ENCODE measurements at regions not wholly inside any gene's neighbourhood (a gene's known extent, or its start where the extent isn't known, plus 50 kb on each side); places are given as distances from the start of the nearest gene placed in this dataset.

DNA sequence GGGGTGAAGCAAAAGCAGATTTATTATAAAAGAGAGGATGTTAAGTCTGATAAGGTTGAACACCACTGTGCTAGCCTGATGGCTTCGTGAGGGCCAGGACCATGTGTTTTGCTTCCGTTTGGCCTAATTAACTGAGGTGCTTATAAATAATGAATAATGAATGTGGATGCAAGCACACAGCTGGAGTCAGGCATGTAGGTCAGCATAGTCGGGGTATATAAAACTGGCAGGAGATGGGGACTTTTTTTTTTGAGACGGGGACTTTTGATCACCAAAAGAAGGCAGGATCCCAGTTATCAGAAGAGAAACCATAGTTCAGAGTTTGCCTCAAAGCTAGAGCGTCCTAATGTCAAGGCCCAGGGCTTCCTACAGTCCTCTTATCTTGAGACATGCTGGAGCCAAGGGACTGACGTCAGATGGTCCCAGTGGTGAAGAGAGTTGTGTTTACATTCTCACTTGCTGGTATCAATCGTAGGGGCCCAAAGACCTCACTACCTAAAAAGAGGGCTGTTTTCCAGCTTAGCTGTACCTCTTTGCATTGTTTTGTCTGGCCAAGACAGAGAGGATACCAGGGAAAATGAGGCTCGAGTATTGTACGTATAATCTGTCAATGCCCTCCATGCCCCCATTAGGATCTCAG, 50.4 kb downstream of the RTL9 start:
- H3K36me3 ChIP-seq: no peaks in the 10 kb centered on the region
- no peaks in the 10 kb centered on the region for H3K27me3 ChIP-seq
- no peak overlapping the region for H3K4me3 ChIP-seq
- DNase-seq: no peak
- H3K9me3 ChIP-seq: no peaks in the 10 kb centered on the region

DNA sequence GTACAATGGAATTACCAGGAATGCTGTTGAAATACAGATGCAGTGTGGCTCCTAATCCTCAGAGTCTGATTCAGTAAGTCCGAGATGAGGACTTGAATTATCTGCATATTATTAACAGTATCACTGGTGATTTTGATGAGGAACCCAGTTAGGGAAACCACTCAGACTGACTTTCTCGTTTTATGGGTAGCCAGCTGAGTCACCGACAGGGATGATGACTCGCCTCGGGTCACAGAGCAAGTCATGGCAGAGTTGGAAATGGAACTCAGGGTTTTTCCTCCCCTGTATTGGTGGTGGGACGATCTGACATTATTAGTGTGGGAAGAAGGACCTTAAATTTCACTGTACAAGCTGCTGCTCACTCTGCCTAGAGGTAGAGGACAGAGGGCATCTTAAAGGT, 51.3 kb downstream of the RTL9 start:
- Histone ChIP-seq H3K4me3 (no peak overlapping the region), H3K27me3 (no peaks in the 10 kb centered on the region), H3K36me3 (no peaks in the 10 kb centered on the region), H3K9me3 (no peaks in the 10 kb centered on the region)
- peak; percentile 49 for DNase-seq

DNA sequence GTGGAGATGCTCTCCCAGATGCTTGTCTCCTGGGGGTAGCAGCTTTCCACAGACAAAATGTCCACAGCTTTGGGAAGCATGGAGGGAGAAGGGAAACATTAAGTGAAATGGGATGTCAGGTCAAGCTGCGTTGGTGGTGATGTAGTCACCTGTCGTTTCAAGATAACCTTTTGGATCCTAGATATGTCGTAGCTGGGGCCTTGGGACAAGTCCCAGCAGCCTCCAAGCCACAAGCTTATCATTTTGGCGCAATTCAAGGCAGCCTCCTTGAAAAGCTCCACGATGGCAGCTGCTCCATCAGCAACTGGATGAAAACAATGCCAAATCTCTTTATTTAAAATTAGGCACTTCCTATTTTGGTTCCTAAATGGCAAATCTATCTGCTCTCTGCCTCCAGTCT, 52.0 kb downstream of the RTL9 start:
- no peaks in the 10 kb centered on the region for H3K36me3 ChIP-seq
- H3K9me3 ChIP-seq: no peaks in the 10 kb centered on the region
- no peaks in the 10 kb centered on the region for H3K27me3 ChIP-seq
- H3K4me3 ChIP-seq: no peak overlapping the region
- no peak for DNase-seq

DNA sequence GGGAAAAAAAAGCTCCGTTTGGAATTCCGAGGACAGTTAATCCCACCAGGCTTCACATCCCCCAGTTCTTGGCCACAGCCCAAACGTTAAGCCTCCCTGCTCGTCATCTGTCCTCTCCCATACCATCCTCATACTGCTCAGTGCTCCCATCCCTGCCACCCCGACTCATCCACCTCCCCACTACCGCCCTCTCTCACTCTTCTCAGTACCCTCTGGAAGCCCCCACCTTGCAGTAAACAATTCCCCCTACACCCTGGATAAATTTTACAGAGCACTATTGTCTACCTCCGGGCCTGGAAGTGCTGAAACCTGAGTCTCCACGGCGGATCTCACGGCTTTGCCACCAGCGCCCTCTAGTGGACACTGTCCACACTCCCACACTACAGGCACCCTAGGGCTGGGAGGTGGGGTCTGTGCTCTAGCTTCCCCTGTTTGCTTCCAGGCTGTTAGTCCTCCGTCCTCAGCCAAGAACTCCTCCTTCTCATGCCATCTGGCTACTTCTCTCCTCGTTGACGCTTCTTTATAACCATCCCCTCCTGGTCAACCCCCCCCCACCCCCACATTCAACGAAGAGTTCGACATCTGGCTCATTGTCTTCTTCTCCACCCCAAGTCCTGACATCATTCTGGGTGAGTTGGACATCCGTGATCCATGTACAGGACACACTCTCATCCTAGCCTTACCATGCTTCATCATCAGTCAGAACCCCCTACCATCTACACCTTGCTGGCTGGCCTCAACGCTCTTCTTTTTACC, 54.5 kb downstream of the RTL9 start:
- no peaks in the 10 kb centered on the region for H3K27me3 ChIP-seq
- no peaks in the 10 kb centered on the region for H3K36me3 ChIP-seq
- H3K4me3 ChIP-seq: no peak overlapping the region
- DNase-seq: peak; percentile 56
- H3K9me3 ChIP-seq: no peaks in the 10 kb centered on the region

DNA sequence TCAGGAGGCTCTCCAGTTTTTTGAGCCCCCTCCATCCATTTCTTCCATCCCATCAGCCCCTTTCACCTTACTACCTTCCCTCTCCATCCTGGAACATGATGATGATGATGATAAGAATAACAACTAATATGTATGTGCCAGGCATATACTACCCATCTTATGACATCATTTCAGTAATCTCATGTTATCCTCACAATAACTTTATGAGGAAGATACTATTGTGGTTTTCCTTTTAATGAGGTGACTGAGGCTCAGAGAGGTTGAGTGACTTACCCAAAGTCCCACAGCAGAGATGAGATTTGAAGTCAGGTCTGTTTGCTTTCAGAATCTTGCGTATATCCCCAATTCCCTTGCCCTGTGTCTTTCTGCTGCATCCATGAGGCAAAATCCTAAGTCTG, 55.1 kb downstream of the RTL9 start:
- DNase-seq: no peak
- Histone ChIP-seq H3K4me3 (no peak overlapping the region), H3K36me3 (no peaks in the 10 kb centered on the region), H3K9me3 (no peaks in the 10 kb centered on the region), H3K27me3 (no peaks in the 10 kb centered on the region)

DNA sequence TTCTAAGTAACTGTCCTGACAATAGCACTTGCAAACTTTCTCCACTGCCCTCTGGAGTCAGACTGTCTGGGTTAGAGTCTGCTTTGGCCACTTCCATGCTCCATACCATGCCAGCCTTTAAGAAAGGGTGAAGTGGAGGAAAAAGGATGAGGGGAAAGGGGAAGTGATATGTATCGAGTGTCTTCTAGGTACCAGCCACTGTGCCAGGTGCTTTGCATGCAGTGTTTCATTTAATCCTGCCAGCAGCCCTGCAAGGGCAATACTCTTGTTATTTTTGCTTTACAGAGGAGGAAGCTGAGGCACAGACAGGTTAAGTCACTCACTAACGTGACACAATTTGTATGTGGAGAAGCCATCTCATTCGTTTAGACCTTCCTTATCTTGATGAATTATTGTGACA, 55.6 kb downstream of the RTL9 start:
- Histone ChIP-seq H3K27me3 (no peaks in the 10 kb centered on the region), H3K36me3 (no peaks in the 10 kb centered on the region), H3K9me3 (no peaks in the 10 kb centered on the region), H3K4me3 (no peak overlapping the region)
- no peak for DNase-seq

DNA sequence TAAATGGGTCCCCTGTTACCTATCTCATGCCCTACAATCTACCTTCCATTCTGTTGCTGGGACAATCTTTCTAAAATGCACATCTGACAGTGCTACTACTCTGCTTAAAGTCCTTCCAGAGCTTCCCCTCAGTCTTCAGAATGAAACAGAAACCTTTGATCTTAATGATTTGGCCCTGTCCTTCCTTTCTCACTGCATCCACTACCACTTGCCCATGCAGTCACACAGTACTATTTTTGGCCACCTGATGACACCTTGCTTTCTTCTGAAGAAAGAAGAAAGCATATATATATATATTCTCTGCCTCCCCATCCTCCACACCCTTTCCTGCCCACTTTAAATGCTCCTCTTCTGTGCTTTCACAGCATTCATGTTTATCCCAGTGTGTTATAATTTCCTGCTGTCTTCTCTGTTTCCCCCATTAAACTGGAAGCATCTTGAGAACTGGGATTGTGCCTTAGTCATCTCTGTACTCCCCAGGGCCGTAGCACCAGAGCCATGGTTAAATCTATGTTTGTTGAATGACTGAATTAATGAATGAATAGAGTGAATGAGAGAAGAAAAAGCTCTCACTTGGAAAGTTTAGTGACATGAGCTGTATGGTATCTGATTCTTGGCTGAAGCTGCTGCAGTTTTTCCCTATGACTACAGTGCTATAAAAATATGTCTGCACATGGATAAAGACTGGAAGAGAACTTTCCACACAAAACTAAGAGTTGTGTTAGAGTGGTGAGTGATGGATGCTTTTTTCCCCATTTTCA, 56.2 kb downstream of the RTL9 start:
- Histone ChIP-seq H3K27me3 (no peaks in the 10 kb centered on the region), H3K36me3 (no peaks in the 10 kb centered on the region), H3K4me3 (no peak overlapping the region; the same call in 1 of the 2 replicates), H3K9me3 (no peaks in the 10 kb centered on the region)
- peak; percentile 41 for DNase-seq

DNA sequence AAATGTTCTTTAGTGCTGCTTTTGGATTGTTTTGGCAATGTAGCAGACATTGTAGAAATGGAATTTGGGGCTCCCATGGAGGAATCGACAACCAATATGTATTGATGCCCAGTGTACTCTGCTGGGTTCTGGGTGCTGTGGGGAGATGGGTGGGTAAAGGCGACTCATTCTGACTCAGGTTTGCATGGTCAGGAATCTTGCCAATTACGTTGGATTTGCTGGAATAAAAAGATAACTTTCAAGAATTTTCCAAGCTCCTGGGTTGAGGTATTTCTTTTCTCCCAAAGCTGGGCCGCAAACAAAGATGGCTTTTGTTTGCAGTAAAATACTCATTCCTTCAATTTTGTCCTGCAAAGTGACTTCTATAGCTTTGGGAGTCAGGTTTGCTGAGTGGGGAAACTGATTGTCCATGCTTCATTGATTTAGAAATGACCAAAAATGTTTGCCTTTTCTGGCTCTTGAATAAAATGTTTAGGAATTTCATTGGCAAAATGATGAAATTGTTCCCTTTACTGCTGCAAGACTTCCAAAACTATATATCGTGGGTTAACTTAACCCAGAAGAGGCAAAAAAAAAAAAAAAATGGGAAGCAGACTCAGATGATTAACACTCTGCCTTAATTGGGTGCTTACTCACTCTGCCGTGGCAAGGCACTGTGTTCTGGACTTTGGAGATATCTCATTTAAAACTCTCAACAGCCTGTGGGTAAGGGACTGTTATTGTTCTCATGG, 57.0 kb downstream of the RTL9 start:
- Histone ChIP-seq H3K27me3 (no peaks in the 10 kb centered on the region), H3K9me3 (no peaks in the 10 kb centered on the region), H3K36me3 (no peaks in the 10 kb centered on the region), H3K4me3 (no peak overlapping the region; the same call in 1 of the 2 replicates)
- DNase-seq: peak; percentile 44

DNA sequence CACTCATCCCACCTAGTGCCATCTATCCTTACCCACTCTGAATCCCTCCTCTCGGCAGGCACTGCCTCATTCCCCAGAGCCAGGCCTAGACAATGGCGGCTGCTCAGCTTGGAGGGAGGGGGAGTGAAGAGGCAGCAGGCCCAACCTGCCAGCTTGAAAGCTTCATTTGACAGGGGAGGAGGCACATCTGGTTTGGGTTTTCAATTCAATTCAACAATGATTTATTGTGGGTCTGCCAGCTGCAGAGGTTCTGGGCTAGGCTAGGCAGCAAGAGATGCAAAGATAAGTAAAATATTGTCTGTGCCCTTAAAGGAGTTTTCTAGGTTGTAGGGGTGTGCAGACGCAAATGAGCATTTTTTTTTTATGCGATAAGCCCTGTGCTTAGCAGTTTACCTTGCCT, 58.5 kb downstream of the RTL9 start:
- H3K27me3 ChIP-seq: no peaks in the 10 kb centered on the region
- DNase-seq: no peak
- H3K4me3 ChIP-seq: no peak overlapping the region
- no peaks in the 10 kb centered on the region for H3K9me3 ChIP-seq
- no peaks in the 10 kb centered on the region for H3K36me3 ChIP-seq

DNA sequence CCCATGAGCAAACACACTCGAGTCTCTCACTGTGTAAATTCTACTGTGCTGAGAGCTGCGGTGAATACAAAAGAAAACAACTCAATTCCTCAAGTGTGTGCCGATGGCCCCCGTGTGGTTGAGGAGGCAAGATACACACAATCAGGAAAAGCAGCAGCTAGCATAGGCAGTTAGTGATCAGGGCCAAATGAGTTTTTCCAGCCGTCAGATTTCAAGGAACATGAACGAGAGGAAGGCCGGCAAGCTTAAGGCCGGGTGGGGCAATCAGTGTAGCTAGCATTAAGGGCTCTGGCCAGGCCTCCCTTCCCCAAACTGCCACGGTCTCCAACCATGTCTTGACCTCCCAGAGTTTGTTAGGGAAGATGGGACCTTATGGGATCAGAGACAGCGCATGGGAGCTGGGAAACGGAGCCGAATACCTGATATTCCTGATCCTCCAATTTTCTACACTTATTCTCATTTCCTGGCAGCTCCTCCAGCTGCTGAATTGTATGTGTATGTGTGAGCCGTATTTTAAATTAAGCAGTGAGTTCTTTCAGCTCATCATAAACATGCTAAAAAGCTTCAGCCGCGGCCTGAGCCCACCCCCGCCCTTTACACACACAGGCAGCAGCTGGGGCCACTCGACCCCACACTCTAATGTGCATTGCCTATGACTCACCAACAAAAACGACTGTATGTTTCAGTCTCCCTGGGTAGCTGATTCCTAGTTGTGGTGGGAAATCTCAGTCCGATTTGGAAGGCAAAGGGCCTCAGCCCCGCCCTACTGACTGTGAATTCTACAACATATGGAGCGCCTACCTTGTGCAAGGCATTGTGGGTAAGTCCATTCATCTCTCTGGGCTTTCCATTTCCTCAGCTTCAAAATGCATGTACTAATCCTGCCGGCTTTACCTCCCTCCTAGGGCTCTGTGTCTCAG, 59.9 kb downstream of the RTL9 start:
- Histone ChIP-seq H3K9me3 (no peaks in the 10 kb centered on the region), H3K4me3 (no peak overlapping the region), H3K27me3 (no peaks in the 10 kb centered on the region), H3K36me3 (no peaks in the 10 kb centered on the region)
- DNase-seq: peak; percentile 62

DNA sequence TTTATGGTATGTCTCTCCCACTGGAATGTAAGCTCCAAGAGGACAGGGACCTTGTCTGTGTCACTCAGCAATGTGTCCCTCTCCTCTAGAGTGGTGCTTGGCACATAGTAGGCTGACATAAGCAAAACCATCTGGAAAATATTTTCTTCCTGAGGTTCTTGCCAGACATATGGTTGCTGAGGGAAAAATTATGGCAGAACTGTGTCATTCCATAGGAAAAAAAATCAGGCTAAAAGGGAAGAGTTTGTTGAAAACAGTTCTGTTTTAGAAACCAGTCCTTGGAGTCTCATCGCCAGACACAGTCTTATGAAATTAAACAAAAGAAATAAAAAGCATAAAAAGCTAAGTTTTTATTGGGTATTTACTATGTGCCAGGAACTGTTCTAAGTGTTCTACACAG, 60.9 kb downstream of the RTL9 start:
- no peak for DNase-seq
- Histone ChIP-seq H3K36me3 (no peaks in the 10 kb centered on the region), H3K27me3 (no peaks in the 10 kb centered on the region), H3K4me3 (no peak overlapping the region), H3K9me3 (no peaks in the 10 kb centered on the region)

DNA sequence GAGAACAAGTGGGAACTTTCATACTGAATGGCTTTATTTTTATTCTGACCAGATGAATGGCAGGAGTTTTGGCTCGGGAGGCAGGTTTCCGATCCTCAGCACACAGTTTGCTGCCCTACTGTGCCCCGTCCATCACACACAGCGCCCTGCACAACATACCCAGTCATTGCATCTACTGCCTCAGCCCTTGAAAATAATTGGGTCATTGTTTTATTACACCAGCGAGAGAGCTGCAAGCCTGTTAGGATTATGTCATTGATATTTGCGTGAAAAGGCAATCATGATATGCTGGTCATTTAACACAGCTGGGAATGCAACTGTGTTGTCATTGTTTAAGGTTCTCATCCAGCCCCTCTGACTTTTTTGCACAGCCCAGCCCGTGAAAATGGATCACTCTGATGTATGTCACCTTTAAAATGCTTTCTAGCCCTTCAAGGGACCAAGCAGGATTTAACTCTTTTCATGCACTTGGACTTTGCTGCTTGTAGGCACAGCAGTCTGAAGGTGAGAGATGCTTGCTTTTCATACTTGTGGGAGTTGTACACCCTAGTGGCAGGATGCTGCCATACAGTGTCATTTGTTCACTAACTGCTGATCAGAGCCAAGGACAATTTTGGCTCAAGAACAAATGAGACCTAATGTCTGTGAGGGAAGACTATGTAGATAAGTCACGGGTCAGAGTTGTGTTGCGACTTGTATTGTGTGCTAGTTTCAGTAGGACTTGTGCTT, 62.3 kb downstream of the RTL9 start:
- H3K4me3 ChIP-seq: no peak overlapping the region
- no peak for DNase-seq
- no peaks in the 10 kb centered on the region for H3K36me3 ChIP-seq
- no peaks in the 10 kb centered on the region for H3K9me3 ChIP-seq
- no peaks in the 10 kb centered on the region for H3K27me3 ChIP-seq

DNA sequence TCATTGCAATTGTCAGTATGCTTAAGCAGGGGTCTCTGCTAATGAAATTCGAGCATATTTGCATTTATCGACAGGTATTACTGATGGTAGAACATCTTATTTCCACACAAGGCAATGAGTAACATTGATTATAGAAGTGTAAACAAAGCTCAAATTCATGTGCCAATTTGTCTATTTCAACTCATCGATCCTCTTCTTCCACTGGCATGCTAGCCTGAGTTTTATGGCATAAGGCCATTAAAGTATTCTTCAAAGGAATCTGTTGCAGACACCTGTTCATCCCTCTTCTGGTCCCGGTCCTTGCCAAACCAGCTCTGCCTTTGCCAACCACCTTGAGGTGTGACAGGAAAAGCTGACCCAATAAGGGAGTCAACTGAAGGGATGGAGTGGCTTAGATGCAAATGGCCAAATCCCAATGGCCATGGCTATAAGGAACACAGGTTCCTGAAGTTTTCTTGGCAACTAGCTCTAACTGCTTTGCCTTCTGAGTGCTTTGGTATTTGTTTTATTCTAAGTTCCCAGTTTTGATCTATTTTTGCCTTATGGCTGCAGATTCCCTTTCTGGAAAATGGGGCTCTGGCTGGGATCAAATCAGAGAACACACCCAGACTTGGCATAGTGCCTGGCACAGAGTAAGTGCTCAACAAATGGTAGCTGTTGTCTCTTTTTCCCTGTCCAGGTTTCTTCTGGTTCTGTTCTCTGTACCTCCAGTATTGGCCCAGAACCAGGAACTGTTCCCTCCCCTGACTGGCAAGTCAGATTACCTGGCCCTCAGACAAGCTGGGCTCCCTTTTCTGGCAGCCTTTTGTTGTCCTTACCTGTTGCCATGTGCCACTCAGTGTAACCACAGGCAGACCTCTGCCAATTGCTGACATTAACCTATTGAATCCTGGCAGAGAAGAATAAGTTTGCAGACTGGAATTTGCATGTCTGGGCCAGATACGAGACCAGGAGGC, 63.1 kb downstream of the RTL9 start:
- no peak for DNase-seq
- Histone ChIP-seq H3K9me3 (no peaks in the 10 kb centered on the region), H3K27me3 (no peaks in the 10 kb centered on the region), H3K36me3 (no peaks in the 10 kb centered on the region), H3K4me3 (no peak overlapping the region)

DNA sequence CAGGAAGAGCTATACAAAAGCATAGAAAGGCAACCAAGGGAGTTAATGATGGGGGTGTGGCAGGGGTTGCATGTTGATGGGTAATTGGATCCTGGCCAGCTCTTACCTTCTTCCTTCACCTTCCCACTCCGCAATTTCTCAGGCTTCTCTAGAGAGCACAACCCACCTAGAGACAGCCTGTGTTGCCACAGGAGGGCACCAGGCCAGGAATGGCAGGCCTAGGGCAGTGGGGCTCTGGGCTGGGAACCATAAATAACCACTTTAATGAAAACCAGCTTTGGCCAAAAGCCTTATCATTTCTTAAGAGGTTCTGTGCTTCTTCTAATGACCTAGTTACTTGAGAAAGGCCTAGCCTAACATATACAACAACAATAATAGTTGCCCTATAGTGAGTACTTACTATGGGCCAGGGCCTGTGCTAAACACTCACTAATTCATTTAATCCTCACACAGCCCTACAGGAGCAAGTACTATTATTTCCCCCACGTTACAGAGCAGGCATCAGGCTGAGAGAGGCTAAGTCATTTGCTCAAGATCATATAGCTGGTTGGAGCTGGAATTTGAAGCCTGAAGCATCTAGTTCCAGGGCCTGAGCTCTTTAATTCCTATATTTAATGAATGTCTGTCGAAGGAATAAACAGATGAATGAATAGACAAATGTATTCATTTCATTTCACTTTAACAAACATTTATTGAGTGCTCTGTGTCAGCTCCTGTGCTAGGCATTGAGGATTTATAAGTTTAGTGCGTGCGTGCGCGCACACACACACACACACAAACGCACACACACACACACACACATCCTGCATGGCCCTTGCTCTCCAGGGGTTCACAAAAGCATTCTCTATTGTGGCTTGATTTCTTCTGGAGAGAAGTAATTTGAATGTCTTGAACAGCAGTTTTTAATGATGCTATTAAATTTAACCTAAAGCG, 66.8 kb downstream of the RTL9 start:
- Histone ChIP-seq H3K36me3 (no peaks in the 10 kb centered on the region), H3K9me3 (no peaks in the 10 kb centered on the region), H3K4me3 (no peak overlapping the region), H3K27me3 (no peaks in the 10 kb centered on the region)
- no peak for DNase-seq

Measured in MG63 (cell line).